Stimulated activated CD8-positive, alpha-beta memory T cell treated with anti-CD3 and anti-CD28 coated beads, Interleukin-15, amount 100 ng/mL, for 24 hours (primary cell): ENCODE measurements at regions not wholly inside any gene's neighbourhood (a gene's known extent, or its start where the extent isn't known, plus 50 kb on each side); places are given as distances from the start of the nearest gene placed in this dataset.
"Not testable (repeated sequence)": the region's sequence is repeated elsewhere in the genome, so short reads cannot be mapped to it uniquely, and the experiment has no call there.

ENCODE experiments used
- DNase-seq: peaks from one replicate; pipeline ENCODE4 v3.0.0-alpha.2; 2020; ENCODE audit warnings: low read depth

DNA sequence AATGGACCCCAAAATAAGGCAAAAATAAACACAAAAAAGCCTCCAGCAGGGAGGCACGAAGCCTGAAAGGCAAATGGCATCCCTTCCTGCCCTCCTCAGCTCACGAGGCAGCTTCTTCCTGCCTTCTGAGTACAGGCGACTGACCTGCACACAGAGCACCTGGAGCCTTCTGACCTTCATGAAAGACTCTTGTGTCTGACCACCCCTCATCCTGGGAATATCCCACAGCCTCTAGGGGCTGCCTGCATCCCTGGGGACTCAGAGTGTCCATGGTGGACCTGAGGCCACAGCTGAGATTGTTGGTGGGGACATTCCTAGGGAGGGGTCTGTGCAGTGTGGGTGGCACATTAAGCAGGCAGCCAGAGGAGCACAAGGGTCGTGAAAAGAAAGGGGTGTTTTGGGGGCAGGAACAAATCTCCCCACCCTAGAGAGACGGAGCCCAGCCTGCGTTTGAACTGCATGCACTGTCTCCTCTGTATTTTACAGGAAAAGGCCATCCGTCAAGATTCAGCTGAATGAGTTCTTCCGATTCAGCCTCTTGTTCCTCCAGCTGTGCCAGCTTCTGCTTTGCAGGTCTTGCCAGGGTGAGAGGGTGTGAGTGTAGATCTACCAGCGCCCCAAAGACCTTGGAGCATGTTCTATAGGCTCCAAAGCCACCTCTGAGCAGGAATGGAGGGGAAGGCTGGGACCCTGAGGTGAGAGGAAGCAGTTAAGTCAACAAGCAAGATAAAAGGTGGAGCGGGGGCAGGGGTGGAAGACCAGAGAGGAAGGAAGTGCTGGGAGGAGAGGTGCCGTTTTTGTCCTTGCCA lies 80.4 kb upstream of the MEF2A start:
- DNase-seq: no peak

GRCh38 chr15:99485992-99486370 lies 79.8 kb upstream of the MEF2A start:
- DNase-seq: no peak

GRCh38 chr15:99486371-99487336 lies 79.1 kb upstream of the MEF2A start:
- no peak for DNase-seq

DNA sequence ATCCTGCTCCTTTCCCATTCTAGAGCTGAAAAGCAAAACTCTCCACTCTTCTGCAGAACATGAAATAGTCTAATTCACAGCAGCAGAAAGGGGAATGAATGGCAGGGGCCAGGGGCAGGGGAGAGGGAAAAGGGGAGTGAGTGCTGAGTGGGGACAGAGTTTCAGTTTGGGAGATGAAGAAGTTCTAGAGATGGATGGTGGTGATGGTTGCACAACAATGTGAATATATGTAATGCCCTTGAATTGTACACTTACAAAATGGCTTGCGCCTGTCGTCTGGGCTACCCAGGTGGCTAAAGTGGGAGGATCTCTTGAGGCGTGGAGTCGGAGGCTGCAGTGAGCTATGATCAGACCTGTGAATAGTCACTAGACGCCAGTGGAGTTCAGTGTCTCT lies 78.5 kb upstream of the MEF2A start:
- no peak for DNase-seq

- DNase-seq: no peak
These were observed 73.5 kb upstream of the MEF2A start for GRCh38 chr15:99492275-99492674.

DNA sequence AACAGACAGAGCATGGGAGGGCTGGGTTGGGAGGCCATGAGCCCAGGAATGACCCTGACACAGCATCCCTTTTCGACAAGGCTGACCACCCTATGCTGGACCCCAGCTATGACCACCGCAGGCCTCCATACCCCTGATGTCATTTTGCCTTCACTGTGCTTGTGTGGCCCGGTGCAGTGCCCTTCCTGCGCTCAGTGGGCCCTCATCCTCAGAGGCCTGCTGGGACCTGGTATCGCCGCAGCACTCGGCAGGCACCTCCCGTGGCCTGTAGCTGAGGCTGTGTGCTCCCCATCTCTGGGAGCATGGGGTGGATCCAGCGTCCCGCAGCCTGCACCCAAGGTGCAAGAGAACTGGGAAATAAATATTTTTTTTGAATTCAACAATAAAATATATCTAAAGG lies 73.1 kb upstream of the MEF2A start:
- DNase-seq: no peak

DNA sequence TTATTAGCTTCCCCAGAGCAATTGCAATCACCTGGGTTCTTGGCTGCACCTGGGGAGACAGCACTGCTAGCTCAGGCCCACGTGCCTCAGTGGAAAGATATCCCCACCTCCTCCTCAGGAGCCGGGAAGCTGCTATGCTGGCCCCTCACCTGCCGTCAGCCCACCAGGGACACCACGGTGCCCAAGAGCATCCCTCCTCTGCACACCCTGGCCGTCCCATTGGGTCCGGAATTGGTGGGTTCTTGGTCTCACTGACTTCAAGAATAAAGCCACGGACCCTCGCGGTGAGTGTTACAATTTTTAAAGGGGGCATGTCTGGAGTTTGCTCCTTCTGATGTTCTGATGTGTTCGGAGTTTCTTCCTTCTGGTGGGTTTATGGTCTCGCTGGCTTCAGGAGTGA lies 72.3 kb upstream of the MEF2A start:
- DNase-seq: no peak

GRCh38 chr15:99494536-99495233 lies 71.1 kb upstream of the MEF2A start:
- DNase-seq: not testable (repeated sequence)

DNA sequence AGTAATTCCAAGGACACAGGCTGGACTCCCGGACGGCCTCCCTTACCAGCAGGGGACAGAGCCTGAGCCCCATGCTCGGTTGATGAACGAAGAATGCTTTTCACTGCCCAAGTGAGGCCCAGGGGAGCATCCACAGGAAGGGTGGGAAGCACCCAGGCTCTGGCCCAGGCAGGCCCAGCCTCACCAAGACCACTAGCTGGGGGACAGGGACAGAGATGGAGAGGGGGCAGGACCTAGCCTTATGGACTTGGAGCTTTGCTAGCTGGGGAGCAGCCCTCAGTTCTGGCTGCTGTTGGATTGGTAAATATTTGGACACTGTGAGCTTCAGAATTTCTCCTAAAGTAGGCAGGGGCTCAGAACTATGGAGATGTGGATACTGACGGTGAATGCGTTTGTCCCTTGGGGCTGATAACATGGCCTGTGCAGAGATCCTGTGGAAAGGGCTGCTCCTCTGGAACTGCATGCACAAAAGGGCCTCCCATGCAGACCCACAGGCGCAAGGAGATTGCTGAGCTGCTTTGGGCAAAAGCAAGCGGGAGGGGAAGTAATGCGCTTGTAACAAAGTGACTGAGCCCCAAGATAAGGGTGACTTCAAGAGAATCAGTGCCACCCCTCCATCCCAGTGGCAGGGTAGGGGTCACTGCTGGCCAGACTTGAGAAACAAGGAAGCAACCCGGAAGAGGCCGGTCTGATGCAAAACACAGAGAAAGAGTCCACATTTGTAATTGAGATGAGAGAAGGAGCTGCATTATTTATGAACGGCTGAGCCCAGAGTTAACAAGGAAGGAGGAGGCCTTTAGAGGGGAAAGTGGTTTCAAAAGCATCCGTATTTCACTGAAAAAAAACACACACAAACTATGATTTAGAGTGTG lies 70.1 kb upstream of the MEF2A start:
- no peak for DNase-seq

DNA sequence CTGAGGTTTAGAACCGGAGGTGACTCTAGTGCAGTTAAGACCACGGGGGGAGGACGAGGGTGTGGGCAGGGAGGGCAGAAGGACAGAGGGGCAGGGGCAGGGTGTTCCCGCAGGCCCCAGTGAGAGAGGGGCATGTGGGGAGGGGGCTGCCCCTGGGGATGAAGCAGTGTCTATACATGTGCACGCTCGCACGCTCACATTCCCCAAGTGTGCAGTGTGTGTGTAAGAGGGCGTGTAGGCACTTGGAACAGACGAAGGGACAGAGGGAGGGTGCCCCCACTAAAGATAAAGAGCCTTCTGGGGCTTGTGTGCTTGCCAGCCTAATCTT lies 69.5 kb upstream of the MEF2A start:
- no peak for DNase-seq

DNA sequence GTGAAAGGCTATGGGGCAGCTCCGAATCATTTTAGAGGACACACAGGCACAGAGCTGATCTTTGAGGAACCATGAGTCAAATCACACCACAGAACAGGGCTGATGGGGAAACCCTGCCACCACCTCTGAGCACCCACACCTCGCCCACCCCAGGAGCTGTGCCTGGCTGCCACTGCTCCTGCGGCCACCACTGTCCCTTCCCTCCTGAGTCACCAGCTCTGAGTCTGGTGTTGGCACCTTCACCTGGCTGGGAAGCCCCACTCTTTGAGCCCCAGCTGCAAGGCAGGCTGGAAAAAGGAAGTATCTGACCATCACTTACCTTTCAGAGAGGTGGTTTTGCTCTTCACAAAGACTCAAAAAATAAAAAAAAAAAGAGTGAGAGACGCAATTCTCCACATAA lies 63.6 kb upstream of the MEF2A start:
- DNase-seq: no peak

GRCh38 chr15:99502661-99503060 lies 63.1 kb upstream of the MEF2A start:
- no peak for DNase-seq

GRCh38 chr15:99503411-99503810 lies 62.4 kb upstream of the MEF2A start:
- no peak for DNase-seq

- DNase-seq: no peak
These were observed 61.5 kb upstream of the MEF2A start for GRCh38 chr15:99504071-99504822.

DNA sequence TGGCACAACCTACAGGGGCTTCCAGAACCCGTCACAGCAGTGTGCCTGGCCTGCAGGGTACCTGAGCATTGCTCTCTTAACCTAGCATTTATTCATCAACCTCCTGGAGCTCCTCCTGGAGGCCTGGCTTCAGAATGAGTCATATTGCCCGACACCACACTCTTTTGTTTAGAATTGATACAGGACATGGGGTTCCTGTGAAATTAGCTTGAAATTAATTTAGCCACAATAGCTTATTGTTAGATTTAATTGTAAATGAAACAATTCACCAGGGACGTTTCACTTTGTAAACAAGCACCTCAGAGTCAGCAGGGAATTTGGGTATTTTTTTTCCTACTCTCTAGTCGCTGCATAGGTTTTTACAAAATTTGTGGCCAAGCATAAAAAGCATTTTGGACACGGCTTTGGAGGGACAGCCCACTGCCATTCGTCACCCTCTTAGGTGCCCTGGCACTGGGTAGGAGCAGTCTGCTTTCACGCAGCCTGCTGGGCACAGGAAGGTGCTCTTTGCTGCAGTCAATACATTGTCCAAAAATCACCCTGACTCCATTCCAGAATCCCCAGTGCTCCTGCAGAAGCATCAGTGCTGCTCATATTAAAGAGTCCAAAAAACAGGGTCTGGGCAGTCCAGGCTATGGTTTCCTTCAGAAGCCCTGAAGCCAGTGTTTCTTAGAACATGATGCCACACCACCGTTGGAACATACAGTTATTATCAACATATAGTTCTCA lies 60.8 kb upstream of the MEF2A start:
- no peak for DNase-seq

GRCh38 chr15:99506399-99506798 lies 59.4 kb upstream of the MEF2A start:
- no peak for DNase-seq

GRCh38 chr15:99507016-99507503 lies 58.7 kb upstream of the MEF2A start:
- DNase-seq: no peak

DNA sequence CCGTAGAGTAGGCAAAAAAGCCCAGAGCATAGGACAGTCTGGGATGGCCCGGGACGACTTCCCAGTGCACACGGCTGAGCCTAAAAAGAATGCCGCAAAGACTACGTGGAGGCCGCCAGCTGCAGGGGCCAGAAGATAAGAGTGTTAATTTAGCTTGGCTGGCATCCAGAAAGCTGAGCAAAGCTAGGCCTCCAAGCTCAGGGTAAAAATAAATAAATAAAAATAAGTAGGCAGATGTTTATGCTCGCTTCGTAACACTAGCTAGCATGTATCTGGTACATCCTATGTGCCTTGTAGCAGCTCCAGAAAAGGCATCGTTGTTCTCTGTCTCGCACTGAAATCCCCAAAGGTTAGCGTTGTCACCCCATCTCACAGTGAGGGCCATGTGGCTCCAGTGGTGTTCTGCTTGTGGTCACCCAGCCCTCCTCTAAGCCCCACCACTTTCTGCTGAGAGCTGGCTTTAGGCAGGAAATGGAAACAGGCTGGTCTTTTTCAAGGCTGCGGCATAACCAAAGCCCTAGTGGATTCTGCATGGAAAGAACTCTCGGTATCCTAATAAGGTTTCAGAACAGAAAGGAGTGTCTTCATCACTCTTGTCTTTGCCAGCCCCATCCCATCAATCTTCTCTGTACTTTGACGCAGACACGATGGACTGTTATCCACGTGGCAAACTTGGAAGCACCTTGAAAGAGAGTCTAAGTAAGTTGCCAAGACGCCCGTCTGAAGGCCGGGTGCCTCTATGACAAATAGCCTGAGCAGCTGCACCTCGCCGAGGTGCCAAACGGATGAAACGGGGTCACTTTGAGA lies 58.1 kb upstream of the MEF2A start:
- no peak for DNase-seq

GRCh38 chr15:99508311-99508645 lies 57.5 kb upstream of the MEF2A start:
- no peak for DNase-seq
